Left lobe of liver (tissue), 2 donors: ENCODE measurements at regions not wholly inside any gene's neighbourhood (a gene's known extent, or its start where the extent isn't known, plus 50 kb on each side); places are given as distances from the start of the nearest gene placed in this dataset.
"Not testable (repeated sequence)": the region's sequence is repeated elsewhere in the genome, so short reads cannot be mapped to it uniquely, and the experiment has no call there.

Experiments used
- ATAC-seq: fragments of 200-7000 bp; cut with Tn5 transposase; one replicate; pipeline ENCODE4 v1.9.1; 2020; ENCODE audit warnings: mild to moderate bottlenecking, moderate library complexity
- DNase-seq: peaks from one replicate; pipeline ENCODE4 v3.0.0-alpha.2; 2020; ENCODE audit warnings: low spot score
- donor health status: DM: no; HTN: no; CAD: no; lungs with moderate emphysema.
- donor health status: DM: no; HTN: yes; CAD: no.

GRCh38 chr6:144392536-144392935 lies 107.4 kb downstream of the UTRN start:
- no peak for ATAC-seq

GRCh38 chr6:144394210-144394609 lies 109.1 kb downstream of the UTRN start:
- ATAC-seq = no peak

More at GRCh38 chr6:144392536-144392935, 107.4 kb downstream of the UTRN start:
- DNase-seq = no peak

GRCh38 chr6:144395014-144395413 lies 109.9 kb downstream of the UTRN start:
- ATAC-seq (no peak), DNase-seq (no peak)

More at GRCh38 chr6:144394210-144394609, 109.1 kb downstream of the UTRN start:
- no peak for DNase-seq

GRCh38 chr6:144395826-144396225 lies 110.7 kb downstream of the UTRN start:
- ATAC-seq (no peak), DNase-seq (no peak)

- DNase-seq = no peak
- ATAC-seq = no peak
These were observed 112.0 kb downstream of the UTRN start for GRCh38 chr6:144397141-144397540.

GRCh38 chr6:144400321-144400720 lies 115.2 kb downstream of the UTRN start:
- ATAC-seq (no peak), DNase-seq (no peak)

GRCh38 chr6:144401736-144402733 lies 116.9 kb downstream of the UTRN start:
- no peak for DNase-seq
- ATAC-seq = no peak

GRCh38 chr6:144402750-144403149 lies 117.6 kb downstream of the UTRN start:
- DNase-seq = no peak
- ATAC-seq = no peak

- no peak for ATAC-seq
- no peak for DNase-seq
These were observed 120.0 kb downstream of the UTRN start for GRCh38 chr6:144405163-144405562.

- ATAC-seq (peak; percentile 47), DNase-seq (no peak)
These were observed 121.7 kb downstream of the UTRN start for GRCh38 chr6:144406796-144407195.

GRCh38 chr6:144408161-144408560 lies 123.0 kb downstream of the UTRN start:
- DNase-seq (no peak), ATAC-seq (no peak)

GRCh38 chr6:144410059-144410458 lies 124.9 kb downstream of the UTRN start:
- DNase-seq (no peak), ATAC-seq (no peak)

- not testable (repeated sequence) for DNase-seq, ATAC-seq
These were observed 125.4 kb downstream of the UTRN start for GRCh38 chr6:144410574-144410973.

GRCh38 chr6:144411531-144412165 lies 126.5 kb downstream of the UTRN start:
- no peak for ATAC-seq
- no peak for DNase-seq

- ATAC-seq (no peak), DNase-seq (no peak)
These were observed 128.3 kb downstream of the UTRN start for GRCh38 chr6:144413418-144413817.

GRCh38 chr6:144415014-144415413 lies 129.9 kb downstream of the UTRN start:
- no peak for ATAC-seq
- DNase-seq = no peak

GRCh38 chr6:144415835-144416237 lies 130.7 kb downstream of the UTRN start:
- no peak for DNase-seq
- ATAC-seq = no peak

- ATAC-seq = no peak
These were observed 131.1 kb downstream of the UTRN start for GRCh38 chr6:144416244-144416643.

GRCh38 chr6:144416773-144417172 lies 131.6 kb downstream of the UTRN start:
- DNase-seq = no peak
- ATAC-seq = no peak

More at GRCh38 chr6:144416244-144416643, 131.1 kb downstream of the UTRN start:
- DNase-seq = no peak

- DNase-seq (no peak), ATAC-seq (no peak)
These were observed 132.5 kb downstream of the UTRN start for GRCh38 chr6:144417681-144418080.

- no peak for ATAC-seq
- no peak for DNase-seq
These were observed 133.9 kb downstream of the UTRN start for GRCh38 chr6:144418959-144419545.

- ATAC-seq (no peak), DNase-seq (no peak)
These were observed 138.0 kb downstream of the UTRN start for GRCh38 chr6:144423167-144423566.
